PC-3 (cell line): ENCODE measurements at regions not wholly inside any gene's neighbourhood (a gene's known extent, or its start where the extent isn't known, plus 50 kb on each side); places are given as distances from the start of the nearest gene placed in this dataset.

Experiments
- ATAC-seq: fragments of 200-7000 bp; cut with Tn5 transposase; 2 replicates; pipeline ENCODE4 v1.9.1; 2020; ENCODE audit warnings: mild to moderate bottlenecking, moderate library complexity
- BruUV-seq: library from RNA; stranded (reverse); fragments of 400-500 nt; replicated peaks from 2 replicates; lab custom pipeline; 2021; lab: Mats Ljungman, UMichigan
- CTCF ChIA-PET: fragments of 300-600 bp; sonication (Branson Sonifier 250); formaldehyde crosslinking; loops from one replicate; lab custom pipeline; 2022; ENCODE audit warnings: antibody characterized with exemption; lab: Charles Lee
- POLR2A ChIA-PET: fragments of 300-600 bp; sonication (Branson Sonifier 250); formaldehyde crosslinking; loops from one replicate; lab custom pipeline; 2022; ENCODE audit warnings: antibody characterized with exemption; ENCODE audit not compliant: unreplicated experiment; lab: Charles Lee
- DNase-seq: peaks from one replicate; pipeline ENCODE4 v3.0.0-alpha.2; 2015
- H2AFZ ChIP-seq: fragments of 300-600 bp; sonication (generic); 2 replicates; pipeline ENCODE4 v1.6.0; 2016; ENCODE audit warnings: antibody characterized with exemption, low read length
- H3F3A ChIP-seq: fragments of 300-600 bp; sonication (generic); one replicate; pipeline ENCODE4 v1.6.0; 2017; ENCODE audit warnings: antibody characterized with exemption, low read length, control low read depth, mild to moderate bottlenecking; ENCODE audit not compliant: unreplicated experiment
- H3K27ac ChIP-seq: fragments of 300-600 bp; sonication (generic); 2 replicates; pipeline ENCODE4 v1.5.1; 2016; ENCODE audit warnings: mild to moderate bottlenecking, low read length
- H3K27me3 ChIP-seq: fragments of 300-600 bp; sonication (generic); 2 replicates; pipeline ENCODE4 v1.6.1; 2016; ENCODE audit warnings: low read length, mixed read lengths
- H3K36me3 ChIP-seq: fragments of 300-600 bp; sonication (generic); 2 replicates; pipeline ENCODE4 v1.6.1; 2016; ENCODE audit warnings: low read depth, mixed run types, low read length, mixed read lengths
- H3K4me1 ChIP-seq: fragments of 300-600 bp; sonication (generic); 2 replicates; pipeline ENCODE4 v1.5.1; 2016; ENCODE audit warnings: low read length; ENCODE audit not compliant: insufficient read depth
- H3K4me2 ChIP-seq: fragments of 300-600 bp; sonication (generic); 2 replicates; pipeline ENCODE4 v1.6.0; 2016; ENCODE audit warnings: low read length
- H3K4me3 ChIP-seq: fragments of 300-600 bp; sonication (generic); 2 replicates; pipeline ENCODE4 v1.5.1; 2016; ENCODE audit warnings: mild to moderate bottlenecking, low read length, mixed read lengths
- H3K79me2 ChIP-seq: fragments of 300-600 bp; sonication (generic); 2 replicates; pipeline ENCODE4 v1.6.1; 2017; ENCODE audit warnings: low read length, mixed read lengths
- H3K9ac ChIP-seq: fragments of 300-600 bp; sonication (generic); 2 replicates; pipeline ENCODE4 v1.6.0; 2016; ENCODE audit warnings: mild to moderate bottlenecking, low read length
- H3K9me2 ChIP-seq: fragments of 300-600 bp; sonication (generic); replicated peaks from 2 replicates; pipeline ENCODE4 v1.6.1; 2016; ENCODE audit warnings: mixed run types, low read length, mixed read lengths
- H3K9me3 ChIP-seq: fragments of 300-600 bp; sonication (generic); 2 replicates; pipeline ENCODE4 v1.6.1; 2016; ENCODE audit warnings: low read length, mixed read lengths
- H4K20me1 ChIP-seq: fragments of 300-600 bp; sonication (generic); 2 replicates; pipeline ENCODE4 v1.6.1; 2016; ENCODE audit warnings: low read length, mixed read lengths
- CTCF ChIP-seq: fragments of 300-600 bp; sonication (generic); conservative IDR thresholded peaks from 2 replicates; pipeline ENCODE4 v1.5.1; 2017; ENCODE audit warnings: antibody characterized with exemption, low read depth, mild to moderate bottlenecking, low read length
- EZH2 ChIP-seq: fragments of 300-600 bp; sonication (generic); IDR thresholded peaks from one replicate; pipeline ENCODE4 v1.6.1; 2017; ENCODE audit warnings: antibody characterized with exemption, mild to moderate bottlenecking, low read length; ENCODE audit not compliant: unreplicated experiment
- EZH2phosphoT487 ChIP-seq: fragments of 300-600 bp; sonication (generic); IDR thresholded peaks from 2 replicates; pipeline ENCODE4 v1.6.1; 2018; ENCODE audit warnings: mild to moderate bottlenecking, antibody characterized with exemption, low read length, borderline replicate concordance
- intact Hi-C: fragments of 100-400 bp; cut with micrococcal nuclease; formaldehyde crosslinking; loops from 2 replicates; pipeline ENCODE4 v1.9.0; 2023

GRCh38 chr13:74409551-74409950, 275.3 kb upstream of the KLF12 start:
- ChIA-PET POLR2A (no interaction called here), CTCF (no interaction called here)
- no peaks in the 10 kb centered on the region for H3K9me2 ChIP-seq
- H3K4me2 ChIP-seq = no peak overlapping the region
- BruUV-seq = no TSS peak
- H3K27me3 ChIP-seq = no peaks in the 10 kb centered on the region
- no peaks in the 10 kb centered on the region for H3K79me2 ChIP-seq
- no peaks in the 10 kb centered on the region for H3K36me3 ChIP-seq
- TF ChIP-seq EZH2phosphoT487 = no peak
- TF ChIP-seq EZH2 = no peak
- no peak for TF ChIP-seq CTCF
- no peak overlapping the region for H3K27ac ChIP-seq
- H3K9me3 ChIP-seq = no peaks in the 10 kb centered on the region
- H3K4me1 ChIP-seq = no peaks in the 10 kb centered on the region
- no peak overlapping the region for H3K4me3 ChIP-seq
- no peak overlapping the region for H2AFZ ChIP-seq
- no peak overlapping the region for H3K9ac ChIP-seq
- ATAC-seq (no peak), DNase-seq (no peak)
- H3F3A ChIP-seq = no peaks in the 10 kb centered on the region
- intact Hi-C loops = no loop called here
- H4K20me1 ChIP-seq = no peaks in the 10 kb centered on the region

GRCh38 chr13:74406420-74406819, 272.2 kb upstream of the KLF12 start:
- ChIA-PET POLR2A (no interaction called here), CTCF (no interaction called here)
- H4K20me1 ChIP-seq = no peaks in the 10 kb centered on the region
- H2AFZ ChIP-seq = 0 out of 2 replicates have a peak overlapping the region, but pooled peaks have one; percentile 57
- H3K9me2 ChIP-seq = no peaks in the 10 kb centered on the region
- H3K4me2 ChIP-seq = no peak overlapping the region
- H3F3A ChIP-seq = no peaks in the 10 kb centered on the region
- H3K9me3 ChIP-seq = no peaks in the 10 kb centered on the region
- H3K27me3 ChIP-seq = no peaks in the 10 kb centered on the region
- H3K36me3 ChIP-seq = no peaks in the 10 kb centered on the region
- no peak overlapping the region for H3K4me3 ChIP-seq
- H3K9ac ChIP-seq = no peak overlapping the region
- H3K79me2 ChIP-seq = no peaks in the 10 kb centered on the region
- no peaks in the 10 kb centered on the region for H3K4me1 ChIP-seq
- intact Hi-C loops = no loop called here
- no peak for DNase-seq
- no peak for TF ChIP-seq EZH2
- no peak for TF ChIP-seq CTCF
- TF ChIP-seq EZH2phosphoT487 = no peak
- no peak overlapping the region for H3K27ac ChIP-seq
- BruUV-seq = no TSS peak
- no peak for ATAC-seq

GRCh38 chr13:74398599-74398998, 264.4 kb upstream of the KLF12 start:
- POLR2A ChIA-PET = no interaction called here
- H3K9me2 ChIP-seq = no peaks in the 10 kb centered on the region
- H3K4me3 ChIP-seq = no peak overlapping the region

More at GRCh38 chr13:74398599-74398998, 264.4 kb upstream of the KLF12 start:
- BruUV-seq = no TSS peak
- DNase-seq (no peak), ATAC-seq (no peak)
- Histone ChIP-seq H3F3A (no peaks in the 10 kb centered on the region), H4K20me1 (no peaks in the 10 kb centered on the region), H3K27ac (no peak overlapping the region), H3K36me3 (no peaks in the 10 kb centered on the region), H3K79me2 (no peaks in the 10 kb centered on the region), H3K9ac (no peak overlapping the region), H3K4me2 (no peak overlapping the region), H3K4me1 (no peaks in the 10 kb centered on the region), H3K27me3 (no peaks in the 10 kb centered on the region), H2AFZ (no peak overlapping the region), H3K9me3 (no peaks in the 10 kb centered on the region)
- intact Hi-C loops = no loop called here
- TF ChIP-seq EZH2 (no peak), CTCF (no peak), EZH2phosphoT487 (no peak)
- CTCF ChIA-PET = no interaction called here
